H1 (cell line): ENCODE measurements at regions not wholly inside any gene's neighbourhood (a gene's known extent, or its start where the extent isn't known, plus 50 kb on each side); places are given as distances from the start of the nearest gene placed in this dataset.

Source experiments
- BRCA1 ChIP-seq: IDR thresholded peaks from 2 replicates; pipeline ENCODE4 v1.6.1; 2012; ENCODE audit warnings: low read depth, low read length, improper control_type of control experiment
- KDM5A ChIP-seq: fragments of 200-600 bp; IDR thresholded peaks from 2 replicates; pipeline ENCODE4 v1.7.1; 2012; ENCODE audit warnings: mild to moderate bottlenecking, low read length, inconsistent platforms, mixed read lengths
- MAX ChIP-seq: IDR thresholded peaks from 2 replicates; pipeline ENCODE4 v1.6.1; 2012; ENCODE audit warnings: inconsistent platforms
- SP2 ChIP-seq: IDR thresholded peaks from 2 replicates; pipeline ENCODE4 v1.6.1; 2012; ENCODE audit warnings: mild to moderate bottlenecking, low read length, inconsistent platforms

DNA sequence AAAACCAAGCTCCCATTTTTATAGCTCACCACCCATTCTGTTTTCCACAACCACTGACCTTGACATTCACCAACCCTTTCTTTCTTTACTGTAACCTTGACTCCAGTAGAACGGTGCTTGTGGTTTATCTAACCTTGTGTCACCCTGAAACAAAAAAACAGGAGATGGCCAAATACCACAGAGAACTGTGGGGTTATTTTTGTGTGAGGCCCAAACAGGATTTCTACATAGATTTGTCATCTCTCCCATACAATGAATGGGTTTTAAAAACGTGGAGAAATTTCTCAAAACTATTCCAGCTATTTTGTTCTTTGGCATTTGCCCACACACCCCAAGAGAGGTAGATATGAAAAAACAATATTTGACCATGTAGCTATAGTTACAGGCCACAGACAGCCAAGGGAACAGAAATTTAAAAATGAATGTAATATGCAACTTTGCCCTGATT is 231.3 kb upstream of the TANK start (continued):
- TF ChIP-seq SP2 (no peak), KDM5A (no peak), BRCA1 (no peak), MAX (no peak)
